ENCODE measurements at regions not wholly inside any gene's neighbourhood (a gene's known extent, or its start where the extent isn't known, plus 50 kb on each side); places are given as distances from the start of the nearest gene placed in this dataset.

GRCh38 chr2:9146646-9147045 lies 60.0 kb upstream of the ASAP2 start:
- TF ChIP-seq CTCF (conservative IDR thresholded peaks at IDR 0.05 in 1 of 2, IDR thresholded peaks at IDR 0.05 in 1 of 2; ENCODE audit: low read depth in 1 of 2, low read length in 2 of 2): no peak
- TF ChIP-seq EZH2 (IDR thresholded peaks at IDR 0.05; ENCODE audit: low read length, missing control alignments): no peak

Data from fibroblast of lung (primary cell).